Gastrocnemius medialis (tissue), 4 donors: ENCODE measurements at regions not wholly inside any gene's neighbourhood (a gene's known extent, or its start where the extent isn't known, plus 50 kb on each side); places are given as distances from the start of the nearest gene placed in this dataset.

ENCODE experiments used
- ATAC-seq, 2 donors: fragments of 150-250 bp; one replicate each; pipeline ENCODE4 v1.9.1; 2016
- DNase-seq, 2 donors: peaks; one replicate each; pipeline ENCODE4 v3.0.0-alpha.2; 2019
- H3K27ac ChIP-seq, 4 donors: fragments of 200-600 bp; sonication (generic); 1 replicate in 1 of 4; 2 replicates in 3 of 4; pipeline ENCODE4 v1.5.1; 2016 to 2018; ENCODE audit warnings: mild to moderate bottlenecking in 2 of 4, moderate library complexity in 1 of 4
- H3K27me3 ChIP-seq, 3 donors: fragments of 200-600 bp; sonication (generic) in 2 of 3; 1 replicate in 1 of 3; 2 replicates in 2 of 3; pipeline versions ENCODE4 v1.5.1 to v1.6.0; 2016 to 2019; ENCODE audit warnings: mild to moderate bottlenecking in 1 of 3, moderate library complexity in 1 of 3
- H3K36me3 ChIP-seq, 2 donors: fragments of 200-600 bp; sonication (generic) in 1 of 2; one replicate each; pipeline ENCODE4 v1.5.1; 2017 to 2018
- H3K4me1 ChIP-seq, 2 donors: fragments of 200-600 bp; sonication (generic) in 1 of 2; one replicate each; pipeline ENCODE4 v1.5.1; 2016 to 2017; ENCODE audit warnings: mild to moderate bottlenecking in 2 of 2
- H3K4me3 ChIP-seq, 4 donors: fragments of 200-600 bp; sonication (generic) in 3 of 4; 1 replicate in 1 of 4; 2 replicates in 3 of 4; pipeline ENCODE4 v1.5.1; 2016 to 2019; ENCODE audit warnings: mild to moderate bottlenecking in 2 of 4
- H3K9me3 ChIP-seq, 3 donors: fragments of 200-600 bp; sonication (generic) in 2 of 3; 1 replicate in 1 of 3; 2 replicates in 2 of 3; pipeline ENCODE4 v1.5.1; 2016 to 2019
- CTCF ChIP-seq, 5 experiments: fragments of 450-650 bp in 3 of 5; fragments of 200-600 bp in 2 of 5; sonication (generic) in 2 of 5; IDR thresholded peaks in 4 of 5; conservative IDR thresholded peaks in 1 of 5; 1 replicate in 4 of 5; 2 replicates in 1 of 5; pipeline ENCODE4 v1.5.1; 2016 to 2019; ENCODE audit warnings: antibody characterized with exemption in 5 of 5, mild to moderate bottlenecking in 3 of 5, moderate library complexity in 3 of 5
- POLR2A ChIP-seq, 2 donors: fragments of 450-650 bp; IDR thresholded peaks; one replicate each; pipeline ENCODE4 v1.6.1; 2017; ENCODE audit warnings: antibody characterized with exemption in 2 of 2, mild to moderate bottlenecking in 2 of 2, moderate library complexity in 2 of 2
- in situ Hi-C, 4 donors: fragments of 200-750 bp; cut with MboI; loops; one replicate each; pipeline versions ENCODE4 v1.15.0 to v1.8.0; 2017; ENCODE audit warnings: low sequenced_read_pairs in 4 of 4
- intact Hi-C: fragments of 100-400 bp; cut with DNase I; formaldehyde crosslinking; loops from one replicate; pipeline ENCODE4 v1.15.1; 2023; ENCODE audit warnings: low total_unique reads

DNA sequence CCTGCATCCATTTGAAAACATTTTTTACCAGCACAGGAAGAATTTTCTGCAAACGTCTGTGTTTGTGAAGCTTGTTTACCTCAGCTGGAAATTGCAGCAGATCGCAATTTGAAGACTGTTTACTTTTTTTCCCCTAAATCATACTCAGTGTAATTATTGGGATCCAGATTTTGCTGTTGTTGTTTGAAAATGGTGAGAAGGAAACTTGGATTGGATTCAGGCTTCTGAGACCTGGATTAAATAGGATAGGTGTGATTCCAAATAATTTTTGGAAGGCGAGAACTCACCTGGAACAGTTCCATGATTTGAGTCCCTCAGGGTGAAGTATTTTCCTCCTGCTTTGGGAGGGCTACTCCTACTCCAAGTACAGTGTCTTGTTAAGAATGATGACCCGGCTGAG lies 279.8 kb downstream of the STIM2 start:
- intact Hi-C loops = no loop called here
- TF ChIP-seq POLR2A (IDR thresholded peaks at IDR 0.05) (no peak), CTCF (IDR thresholded peaks at IDR 0.05 in 4 of 5, conservative IDR thresholded peaks at IDR 0.05 in 1 of 5) (no peak)
- Histone ChIP-seq H3K4me1 (no peaks in the 10 kb centered on the region), H3K4me3 (no peak overlapping the region), H3K27me3 (no peaks in the 10 kb centered on the region), H3K36me3 (no peaks in the 10 kb centered on the region), H3K27ac (no peak overlapping the region), H3K9me3 (no peaks in the 10 kb centered on the region)
- DNase-seq (no peak), ATAC-seq (no peak)
- in situ Hi-C loops = no loop called here

- ATAC-seq (no peak), DNase-seq (no peak)
- Histone ChIP-seq H3K9me3 (no peaks in the 10 kb centered on the region), H3K36me3 (no peaks in the 10 kb centered on the region), H3K27ac (no peak overlapping the region), H3K4me3 (no peak overlapping the region), H3K4me1 (no peaks in the 10 kb centered on the region), H3K27me3 (no peaks in the 10 kb centered on the region)
- intact Hi-C loops = no loop called here
- TF ChIP-seq POLR2A (IDR thresholded peaks at IDR 0.05) = no peak
- no peak for TF ChIP-seq CTCF (IDR thresholded peaks at IDR 0.05 in 4 of 5, conservative IDR thresholded peaks at IDR 0.05 in 1 of 5)
- in situ Hi-C loops = no loop called here
These were observed 280.9 kb downstream of the STIM2 start for GRCh38 chr4:27141530-27141929.

DNA sequence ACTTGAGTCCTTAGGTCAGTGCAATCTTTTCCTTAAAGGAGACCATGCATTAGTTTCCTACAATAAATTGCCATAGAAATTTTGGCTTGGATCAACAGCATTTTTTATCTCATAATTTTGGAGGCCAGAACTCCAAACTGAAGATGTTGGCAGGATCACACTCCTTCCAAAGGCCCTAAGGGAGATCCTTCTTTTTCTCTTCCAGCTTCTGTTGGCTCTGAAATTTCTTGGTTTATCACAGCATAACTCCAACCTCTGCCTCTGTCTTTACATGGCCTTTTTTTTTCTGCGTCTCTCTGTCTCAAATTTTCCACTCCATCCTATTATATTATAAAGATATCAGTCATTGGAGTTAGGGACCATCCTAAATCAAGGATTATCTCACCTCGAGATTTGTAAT lies 282.2 kb downstream of the STIM2 start:
- no peaks in the 10 kb centered on the region for H3K36me3 ChIP-seq
- DNase-seq (no peak), ATAC-seq (no peak)
- H3K4me3 ChIP-seq = no peak overlapping the region
- no peak overlapping the region for H3K27ac ChIP-seq
- intact Hi-C loops (no loop called here), in situ Hi-C loops (no loop called here)
- no peaks in the 10 kb centered on the region for H3K9me3 ChIP-seq
- no peaks in the 10 kb centered on the region for H3K27me3 ChIP-seq
- no peaks in the 10 kb centered on the region for H3K4me1 ChIP-seq
- TF ChIP-seq CTCF (IDR thresholded peaks at IDR 0.05 in 4 of 5, conservative IDR thresholded peaks at IDR 0.05 in 1 of 5) (no peak), POLR2A (IDR thresholded peaks at IDR 0.05) (no peak)

GRCh38 chr4:27145597-27145996 lies 285.0 kb downstream of the STIM2 start:
- Histone ChIP-seq H3K27ac (no peak overlapping the region), H3K36me3 (no peaks in the 10 kb centered on the region), H3K4me3 (no peak overlapping the region), H3K4me1 (no peaks in the 10 kb centered on the region), H3K9me3 (no peaks in the 10 kb centered on the region), H3K27me3 (no peaks in the 10 kb centered on the region)
- in situ Hi-C loops (no loop called here), intact Hi-C loops (no loop called here)
- no peak for DNase-seq
- no peak for ATAC-seq
- no peak for TF ChIP-seq POLR2A (IDR thresholded peaks at IDR 0.05)
- no peak for TF ChIP-seq CTCF (IDR thresholded peaks at IDR 0.05 in 4 of 5, conservative IDR thresholded peaks at IDR 0.05 in 1 of 5)

DNA sequence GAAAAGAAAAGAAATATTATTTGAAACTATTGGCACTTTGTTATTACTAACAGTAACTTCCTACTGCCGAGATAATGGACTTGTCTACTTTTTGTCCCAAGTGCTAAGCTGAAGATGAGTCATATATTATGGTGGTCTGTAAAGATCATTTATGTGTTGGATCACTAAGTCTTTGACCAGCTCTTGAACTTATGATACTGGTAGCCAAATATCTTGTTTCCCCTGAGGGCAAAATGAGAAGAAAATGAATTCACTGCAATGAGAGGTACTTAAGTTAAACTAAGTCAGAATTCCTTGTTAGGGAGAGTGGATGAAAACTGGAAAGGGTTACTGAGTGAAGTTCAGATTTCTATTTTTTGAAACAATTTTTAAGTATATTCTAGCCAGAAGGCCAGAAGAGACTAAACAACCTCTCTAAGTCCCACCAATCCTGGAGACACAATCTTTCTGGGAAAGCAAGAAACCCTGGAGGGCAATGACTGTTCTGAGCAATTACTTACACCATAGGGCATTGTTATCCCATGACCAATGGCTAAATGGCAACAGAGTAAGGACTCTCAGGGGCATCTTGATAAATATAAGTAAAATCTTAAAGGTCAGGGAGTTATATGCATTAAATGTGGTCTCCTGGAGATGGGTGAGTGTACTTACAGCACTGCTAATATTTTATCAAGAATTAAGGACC lies 287.7 kb downstream of the STIM2 start:
- Histone ChIP-seq H3K9me3 (no peaks in the 10 kb centered on the region), H3K4me1 (no peaks in the 10 kb centered on the region), H3K27me3 (no peaks in the 10 kb centered on the region), H3K27ac (no peak overlapping the region), H3K36me3 (no peaks in the 10 kb centered on the region), H3K4me3 (no peak overlapping the region)
- TF ChIP-seq POLR2A (IDR thresholded peaks at IDR 0.05) (no peak), CTCF (IDR thresholded peaks at IDR 0.05 in 4 of 5, conservative IDR thresholded peaks at IDR 0.05 in 1 of 5) (no peak)
- ATAC-seq (no peak), DNase-seq (no peak)
- intact Hi-C loops = no loop called here
- in situ Hi-C loops = no loop called here
